GM12878 (cell line): ENCODE measurements at regions not wholly inside any gene's neighbourhood (a gene's known extent, or its start where the extent isn't known, plus 50 kb on each side); places are given as distances from the start of the nearest gene placed in this dataset.

Source experiments
- ASH2L ChIP-seq: fragments of 300-600, 200-600 bp; sonication (generic); IDR thresholded peaks from 2 replicates; pipeline ENCODE4 v1.6.1; 2017; ENCODE audit warnings: low read depth, mild to moderate bottlenecking, borderline replicate concordance
- BRCA1 ChIP-seq: IDR thresholded peaks from 2 replicates; pipeline ENCODE4 v1.6.1; 2011; ENCODE audit warnings: low read depth, low read length, improper control_type of control experiment
- CTCF ChIP-seq, 3 experiments: IDR thresholded peaks in 2 of 3; conservative IDR thresholded peaks in 1 of 3; 2 replicates each; pipeline ENCODE4 v1.5.1; 2011; ENCODE audit warnings: low read depth in 3 of 3, low read length in 3 of 3, mild to moderate bottlenecking in 3 of 3, control low read depth in 2 of 3, moderate library complexity in 2 of 3, inconsistent platforms in 1 of 3, mixed read lengths in 1 of 3; ENCODE audit not compliant: control insufficient read depth in 2 of 3, insufficient read depth in 1 of 3; ENCODE audit errors: extremely low read depth in 1 of 3
- KDM1A ChIP-seq: fragments of 200-600 bp; sonication (generic); IDR thresholded peaks from 2 replicates; pipeline ENCODE4 v1.6.1; 2016; ENCODE audit warnings: borderline replicate concordance
- NBN ChIP-seq: fragments of 450-650 bp; IDR thresholded peaks from 2 replicates; pipeline ENCODE4 v1.6.1; 2016
- RAD51 ChIP-seq: fragments of 450-650 bp; IDR thresholded peaks from 2 replicates; pipeline ENCODE4 v1.6.1; 2016; ENCODE audit warnings: moderate library complexity, mild to moderate bottlenecking, inconsistent platforms
- TARDBP ChIP-seq: IDR thresholded peaks from 2 replicates; pipeline ENCODE4 v1.6.1; 2016; ENCODE audit warnings: borderline replicate concordance
- ZBTB40 ChIP-seq: fragments of 450-650 bp; IDR thresholded peaks from 2 replicates; pipeline ENCODE4 v1.6.1; 2016; ENCODE audit warnings: mild to moderate bottlenecking, moderate library complexity, borderline replicate concordance

GRCh38 chr7:17617857-17618651, 319.6 kb downstream of the AHR start:
- TF ChIP-seq RAD51 = no peak
- no peak for TF ChIP-seq BRCA1
- no peak for TF ChIP-seq ASH2L
- TF ChIP-seq NBN = no peak
- no peak for TF ChIP-seq ZBTB40
- no peak for TF ChIP-seq KDM1A
- TF ChIP-seq TARDBP = no peak
- no peak for TF ChIP-seq CTCF (IDR thresholded peaks at IDR 0.05 in 2 of 3, conservative IDR thresholded peaks at IDR 0.05 in 1 of 3; ENCODE audit: control insufficient read depth in 2 of 3, extremely low read depth in 1 of 3, insufficient read depth in 1 of 3, low read depth in 3 of 3, low read length in 3 of 3)
